ENCODE measurements at regions not wholly inside any gene's neighbourhood (a gene's known extent, or its start where the extent isn't known, plus 50 kb on each side); places are given as distances from the start of the nearest gene placed in this dataset.
"Not testable (repeated sequence)": the region's sequence is repeated elsewhere in the genome, so short reads cannot be mapped to it uniquely, and the experiment has no call there.

- DNase-seq (ENCODE audit: low read depth, low spot score) = no peak
- H3K27ac ChIP-seq = no peak overlapping the region
These were observed 172.2 kb upstream of the MEF2C start for GRCh38 chr5:89055015-89055694.

- DNase-seq (ENCODE audit: low read depth, low spot score) = no peak
- no peak overlapping the region for H3K27ac ChIP-seq
These were observed 170.6 kb upstream of the MEF2C start for GRCh38 chr5:89053547-89053946.

GRCh38 chr5:89050062-89050461 lies 167.1 kb upstream of the MEF2C start:
- DNase-seq (ENCODE audit: low read depth, low spot score); H3K27ac ChIP-seq: not testable (repeated sequence)

- no peak for DNase-seq (ENCODE audit: low read depth, low spot score)
- no peak overlapping the region for H3K27ac ChIP-seq
These were observed 164.6 kb upstream of the MEF2C start for GRCh38 chr5:89047571-89047970.

- H3K27ac ChIP-seq = no peak overlapping the region
- DNase-seq (ENCODE audit: low read depth, low spot score) = no peak
These were observed 162.2 kb upstream of the MEF2C start for GRCh38 chr5:89045216-89045615.

GRCh38 chr5:89044674-89045200 lies 161.8 kb upstream of the MEF2C start:
- no peak overlapping the region for H3K27ac ChIP-seq
- DNase-seq (ENCODE audit: low read depth, low spot score) = no peak

DNA sequence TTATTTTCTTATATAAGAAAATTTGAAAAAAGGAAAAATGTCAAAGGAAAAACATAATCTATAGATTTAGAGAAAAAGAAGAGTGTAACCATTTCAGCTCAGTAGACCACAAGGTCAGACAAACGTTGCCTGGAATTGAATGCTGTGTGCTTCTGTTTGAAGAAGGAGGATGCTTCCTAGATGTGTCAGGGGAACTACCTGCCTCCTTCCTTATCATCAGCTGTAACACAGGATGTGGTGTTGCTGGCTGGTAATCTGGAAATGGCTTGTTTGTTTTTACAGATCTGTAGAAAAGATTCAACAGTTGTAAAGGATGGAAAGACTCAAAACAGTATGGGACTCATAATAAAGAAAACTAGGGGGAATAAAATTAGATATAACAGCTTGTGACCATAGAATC lies 160.7 kb upstream of the MEF2C start:
- peak; percentile 20 for DNase-seq (ENCODE audit: low read depth, low spot score)
- peak overlapping the region; percentile 11 for H3K27ac ChIP-seq

GRCh38 chr5:89042746-89043145 lies 159.8 kb upstream of the MEF2C start:
- DNase-seq (ENCODE audit: low read depth, low spot score) = no peak
- H3K27ac ChIP-seq = no peak overlapping the region

DNA sequence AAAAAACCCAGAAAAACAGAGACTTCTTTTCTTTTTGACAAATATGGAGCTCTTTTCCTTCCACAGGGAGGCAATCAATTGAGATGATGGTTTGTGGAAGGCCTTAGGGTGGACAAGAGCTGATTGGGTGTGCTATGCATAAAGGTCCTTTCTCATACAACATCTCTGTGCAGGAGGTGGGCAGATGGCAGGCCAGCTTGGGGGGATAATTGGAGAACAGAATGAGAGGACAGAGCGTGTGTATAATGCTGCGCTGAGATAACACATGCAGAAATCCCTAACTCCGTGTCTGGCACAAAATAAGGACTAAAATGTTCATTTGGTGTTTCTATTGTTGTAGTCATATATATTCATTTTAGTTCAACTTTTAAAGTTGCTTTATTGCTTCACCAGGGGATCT lies 159.0 kb upstream of the MEF2C start:
- no peak for DNase-seq (ENCODE audit: low read depth, low spot score)
- no peak overlapping the region for H3K27ac ChIP-seq

DNA sequence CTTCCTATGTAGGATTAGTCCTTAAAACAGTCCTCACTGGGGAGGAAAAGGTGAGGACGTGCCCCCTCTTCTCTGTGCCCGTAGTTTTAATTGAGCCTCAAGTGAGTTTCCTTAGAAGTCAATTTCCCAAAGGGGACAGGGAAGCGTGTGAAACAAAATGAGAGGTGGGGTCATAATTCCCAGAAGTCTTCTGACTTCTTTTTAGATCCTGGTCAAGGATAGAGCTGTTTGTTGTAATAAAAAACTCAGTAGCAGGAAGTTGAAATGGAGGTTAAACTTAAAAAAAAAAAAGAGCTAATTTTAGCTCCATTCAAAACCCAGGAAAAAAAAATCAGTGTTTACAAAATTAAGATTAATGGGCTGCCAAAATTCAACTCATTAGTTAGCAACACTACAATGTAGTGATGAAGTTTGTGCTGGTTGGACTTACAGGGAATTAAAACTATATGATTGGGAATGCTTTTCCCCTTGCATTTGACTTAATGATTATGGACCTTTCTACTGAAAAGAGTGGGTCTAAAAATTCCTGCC lies 158.3 kb upstream of the MEF2C start:
- H3K27ac ChIP-seq = no peak overlapping the region
- no peak for DNase-seq (ENCODE audit: low read depth, low spot score)

DNA sequence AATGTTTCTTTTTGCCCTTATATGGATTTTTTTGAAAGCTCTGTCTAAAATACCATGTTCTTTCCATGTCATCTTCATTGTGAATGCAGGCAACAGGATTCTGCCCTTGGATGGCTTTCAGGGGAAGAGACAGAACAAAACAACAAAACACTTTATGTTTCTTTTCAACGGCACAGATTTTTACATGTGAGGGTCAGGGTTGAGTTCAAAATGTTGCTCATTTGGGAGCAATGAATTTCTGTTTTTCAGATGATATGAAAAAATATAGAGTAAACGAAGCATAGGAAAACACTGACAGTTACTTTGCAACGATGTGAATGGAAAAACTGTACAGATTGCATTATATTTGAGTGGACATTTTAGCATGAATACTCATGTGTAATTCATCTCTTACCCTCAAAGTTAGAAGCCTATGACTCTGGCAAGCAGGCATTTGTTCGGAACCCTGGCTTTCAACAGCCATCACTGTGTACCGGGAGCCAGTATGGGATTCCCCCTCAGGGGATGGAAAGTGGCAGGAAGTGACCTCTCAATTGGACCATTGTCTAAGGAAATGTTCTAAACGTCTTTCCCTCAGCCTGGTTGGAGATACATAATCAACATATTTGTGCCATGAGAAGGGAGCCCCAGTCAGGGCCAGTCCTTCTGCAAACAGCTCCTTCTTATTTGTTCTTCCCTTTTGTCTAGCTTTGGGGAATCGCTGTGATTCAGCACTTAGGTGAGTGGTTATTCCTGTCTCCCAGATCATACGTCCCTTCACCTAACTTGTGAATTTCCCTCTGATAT lies 153.9 kb upstream of the MEF2C start:
- DNase-seq (ENCODE audit: low read depth, low spot score) = peak; percentile 78

DNA sequence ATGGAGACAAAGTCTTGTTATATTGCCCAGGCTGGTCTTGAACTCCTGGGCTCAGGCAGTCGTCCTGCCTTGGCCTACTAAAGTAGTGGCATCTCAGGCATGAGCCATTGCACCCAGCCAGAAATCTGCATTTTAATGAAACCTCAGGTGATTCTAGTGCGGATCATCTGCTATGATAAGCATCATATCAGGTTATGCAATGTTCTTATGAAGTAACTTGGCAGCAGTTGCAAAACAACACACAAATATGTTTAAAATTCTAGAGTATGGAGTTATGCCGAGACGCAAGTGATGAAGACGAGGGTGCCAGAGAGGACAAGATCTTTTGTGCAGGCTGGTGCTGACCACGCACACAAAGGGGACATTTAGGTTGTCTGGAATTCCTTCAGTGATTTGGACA lies 153.2 kb upstream of the MEF2C start:
- no peak for DNase-seq (ENCODE audit: low read depth, low spot score)
- H3K27ac ChIP-seq = peak overlapping the region; percentile 63

More for the DNA sequence above, 153.9 kb upstream of the MEF2C start:
- peak overlapping the region; percentile 63 for H3K27ac ChIP-seq

DNA sequence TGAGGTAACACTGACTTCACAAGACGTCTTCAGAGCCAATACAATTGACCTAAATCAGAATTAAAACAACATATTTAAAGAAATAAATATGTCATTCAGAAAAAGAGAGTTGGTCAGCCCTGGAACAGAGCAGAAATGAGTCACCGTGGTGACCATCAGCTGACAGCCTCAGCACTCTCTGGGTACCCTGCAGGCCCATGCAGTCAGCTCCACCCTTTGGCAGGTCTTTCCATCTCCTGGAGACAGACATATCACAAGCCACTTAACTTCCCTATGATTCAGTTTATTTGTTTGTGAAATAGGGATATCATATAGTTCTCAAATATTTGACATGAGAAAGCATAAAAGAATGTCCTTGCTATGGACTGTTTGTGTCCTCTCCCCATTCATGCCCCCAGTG lies 151.6 kb upstream of the MEF2C start:
- DNase-seq (ENCODE audit: low read depth, low spot score) = no peak

DNA sequence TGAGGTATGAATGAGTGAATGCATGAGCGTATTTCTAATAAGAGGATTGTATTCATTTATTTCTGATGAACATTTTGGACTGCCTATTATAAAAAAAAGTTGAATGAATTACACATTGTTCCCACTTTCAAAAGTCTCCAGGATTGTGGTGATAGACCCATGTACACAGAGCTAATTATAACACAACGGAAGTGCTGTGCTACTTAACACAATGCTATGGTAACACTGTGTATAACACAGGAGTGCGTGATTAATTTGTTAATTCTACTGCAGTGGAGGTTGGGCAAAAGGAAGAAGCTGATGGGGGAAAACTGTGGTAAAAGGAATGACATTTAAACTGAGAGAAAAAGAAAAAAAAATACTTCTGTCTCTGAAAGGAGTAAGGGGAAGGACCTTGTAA lies 147.8 kb upstream of the MEF2C start:
- no peak for DNase-seq (ENCODE audit: low read depth, low spot score)
- H3K27ac ChIP-seq = no peak overlapping the region

More for the DNA sequence above, 151.6 kb upstream of the MEF2C start:
- H3K27ac ChIP-seq = peak overlapping the region; percentile 21

GRCh38 chr5:89028595-89029285 lies 145.8 kb upstream of the MEF2C start:
- H3K27ac ChIP-seq = no peak overlapping the region
- peak; percentile 78 for DNase-seq (ENCODE audit: low read depth, low spot score)

GRCh38 chr5:89024045-89024444 lies 141.1 kb upstream of the MEF2C start:
- DNase-seq (ENCODE audit: low read depth, low spot score) = no peak
- no peak overlapping the region for H3K27ac ChIP-seq

- H3K27ac ChIP-seq = no peak overlapping the region
- DNase-seq (ENCODE audit: low read depth, low spot score) = no peak
These were observed 138.1 kb upstream of the MEF2C start for GRCh38 chr5:89020926-89021610.

DNA sequence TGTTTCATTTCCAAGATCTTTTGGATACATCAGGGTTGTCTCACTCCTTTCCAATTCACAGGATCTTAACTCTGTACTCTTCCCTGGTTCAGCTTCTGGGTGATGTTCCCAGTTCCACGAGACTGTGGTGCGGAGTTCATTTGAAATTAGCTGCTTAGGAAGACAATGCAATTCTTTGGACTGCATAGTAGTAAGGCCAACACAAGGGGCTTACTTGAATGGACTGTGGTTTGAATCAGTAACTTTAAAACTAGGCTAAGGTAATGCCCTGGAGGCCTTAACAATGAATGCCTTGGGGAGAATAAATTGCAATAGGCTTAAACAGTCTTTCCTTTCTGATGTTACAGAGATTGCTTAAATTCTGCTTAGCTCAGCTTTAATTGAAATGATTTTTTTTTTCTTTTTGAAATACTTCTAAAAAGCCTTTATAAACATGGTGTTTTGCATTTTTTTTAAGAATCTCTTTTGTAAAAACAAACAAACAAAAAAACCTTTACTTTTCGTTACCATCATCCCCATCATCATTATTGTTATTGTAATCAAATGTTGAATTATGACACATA lies 133.8 kb upstream of the MEF2C start:
- no peak overlapping the region for H3K27ac ChIP-seq
- DNase-seq (ENCODE audit: low read depth, low spot score) = no peak

DNA sequence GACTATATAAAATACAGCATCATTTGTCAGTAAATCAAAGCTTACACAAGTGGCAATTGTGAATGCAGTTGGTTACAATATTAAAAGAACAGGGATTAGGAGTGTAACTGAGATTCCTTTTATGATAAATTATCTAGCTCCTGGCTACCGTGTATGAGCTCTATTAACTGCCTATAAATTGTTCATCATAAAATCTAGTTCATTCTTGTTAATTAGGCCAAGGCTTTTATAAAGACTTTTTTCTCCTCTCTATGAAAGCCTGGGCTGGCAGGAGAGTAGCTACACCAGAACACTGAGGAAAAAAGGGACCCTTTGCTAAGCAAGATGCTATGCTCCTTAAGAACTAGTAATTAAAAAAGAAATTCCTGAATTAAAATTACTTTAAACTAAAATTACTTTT lies 132.4 kb upstream of the MEF2C start:
- no peak overlapping the region for H3K27ac ChIP-seq
- DNase-seq (ENCODE audit: low read depth, low spot score) = no peak
